ENCODE measurements at regions not wholly inside any gene's neighbourhood (a gene's known extent, or its start where the extent isn't known, plus 50 kb on each side); places are given as distances from the start of the nearest gene placed in this dataset.

- CTCF ChIA-PET, result no interaction called here
- Histone ChIP-seq H3K79me2 (ENCODE audit: control insufficient read depth, insufficient read depth, low read length) (no peaks in the 10 kb centered on the region), H3K4me1 (ENCODE audit: control insufficient read depth, extremely low read depth, insufficient read depth, low read length) (no peaks in the 10 kb centered on the region), H3K27me3 (ENCODE audit: control insufficient read depth in 2 of 2, insufficient read depth in 2 of 2, low read length in 2 of 2) (no peaks in the 10 kb centered on the region), H3K36me3 (ENCODE audit: control insufficient read depth in 2 of 2, extremely low read depth in 1 of 2, insufficient read depth in 2 of 2, low read length in 2 of 2) (no peaks in the 10 kb centered on the region), H2AFZ (ENCODE audit: low read depth, low read length) (no peak overlapping the region), H3K27ac (ENCODE audit: insufficient read depth, low read depth, low read length) (no peak overlapping the region), H3K9ac (replicated peaks; ENCODE audit: extremely low read depth, insufficient read depth, low read length) (no peak overlapping the region), H3K4me3 (replicated peaks in 1 of 3; ENCODE audit: insufficient read depth in 1 of 3, low read depth in 1 of 3, low read length in 3 of 3) (no peak overlapping the region), H3K4me2 (ENCODE audit: insufficient read depth, low read length) (no peak overlapping the region), H3K9me3 (replicated peaks; ENCODE audit: control insufficient read depth, insufficient read depth, low read length) (no peaks in the 10 kb centered on the region), H3K9me1 (replicated peaks; ENCODE audit: control insufficient read depth, extremely low read depth, insufficient read depth, low read length) (no peaks in the 10 kb centered on the region), H4K20me1 (replicated peaks; ENCODE audit: control insufficient read depth, extremely low read depth, insufficient read depth, low read length) (no peaks in the 10 kb centered on the region)
- DNase-seq (ENCODE audit: low read depth, low spot score), result no peak
- POLR2A ChIA-PET, result no interaction called here
- dilution Hi-C loops (cut with MboI; ENCODE audit: extremely low pct_ligation_motif_present, low sequenced_read_pairs), result no loop called here
- no TSS peak for BruUV-seq (replicated peaks)
- no peak for FAIRE-seq
- intact Hi-C loops (cut with micrococcal nuclease), result no loop called here
- TF ChIP-seq CTCF (IDR thresholded peaks at IDR 0.05; ENCODE audit: extremely low read depth in 1 of 2, insufficient read depth in 1 of 2, low read depth in 1 of 2, low read length in 2 of 2) (no peak), POLR2A (IDR thresholded peaks at IDR 0.05; ENCODE audit: low read depth, low read length) (no peak), EZH2 (IDR thresholded peaks at IDR 0.05; ENCODE audit: borderline replicate concordance, low read depth, low read length, severe bottlenecking) (no peak), FOS (IDR thresholded peaks at IDR 0.05; ENCODE audit: borderline replicate concordance, insufficient read depth, low read length) (no peak), MYC (IDR thresholded peaks at IDR 0.05; ENCODE audit: low read depth, low read length) (no peak), POLR2AphosphoS5 (IDR thresholded peaks at IDR 0.05; ENCODE audit: insufficient read depth, low read depth, low read length) (no peak), GATA2 (IDR thresholded peaks at IDR 0.05; ENCODE audit: insufficient read depth, insufficient read length, low read depth, low read length) (no peak)
Measured at GRCh38 chr14:45406942-45407341, 153.9 kb upstream of the MIS18BP1 start.

Measured in endothelial cell of umbilical vein (primary cell).